ENCODE measurements at regions not wholly inside any gene's neighbourhood (a gene's known extent, or its start where the extent isn't known, plus 50 kb on each side); places are given as distances from the start of the nearest gene placed in this dataset.

- no peak overlapping the region for H3K4me2 ChIP-seq (ENCODE audit: low read length)
- no peaks in the 10 kb centered on the region for H3K9me3 ChIP-seq (ENCODE audit: insufficient read depth, low read length)
- no peak overlapping the region for H3K9ac ChIP-seq (ENCODE audit: low read length)
- H3K27ac ChIP-seq (ENCODE audit: low read length): no peak overlapping the region
- H3K27me3 ChIP-seq (ENCODE audit: low read depth, low read length): no peaks in the 10 kb centered on the region
- H3K36me3 ChIP-seq (replicated peaks; ENCODE audit: low read depth, low read length): no peaks in the 10 kb centered on the region
- no peaks in the 10 kb centered on the region for H4K20me1 ChIP-seq (ENCODE audit: insufficient read depth, low read length)
- H2AFZ ChIP-seq (ENCODE audit: low read depth, low read length): no peak overlapping the region
- H3K4me3 ChIP-seq (ENCODE audit: low read length): no peak overlapping the region
- TF ChIP-seq EZH2phosphoT487 (IDR thresholded peaks at IDR 0.05; ENCODE audit: low read depth): no peak
- TF ChIP-seq, protein P1, sequence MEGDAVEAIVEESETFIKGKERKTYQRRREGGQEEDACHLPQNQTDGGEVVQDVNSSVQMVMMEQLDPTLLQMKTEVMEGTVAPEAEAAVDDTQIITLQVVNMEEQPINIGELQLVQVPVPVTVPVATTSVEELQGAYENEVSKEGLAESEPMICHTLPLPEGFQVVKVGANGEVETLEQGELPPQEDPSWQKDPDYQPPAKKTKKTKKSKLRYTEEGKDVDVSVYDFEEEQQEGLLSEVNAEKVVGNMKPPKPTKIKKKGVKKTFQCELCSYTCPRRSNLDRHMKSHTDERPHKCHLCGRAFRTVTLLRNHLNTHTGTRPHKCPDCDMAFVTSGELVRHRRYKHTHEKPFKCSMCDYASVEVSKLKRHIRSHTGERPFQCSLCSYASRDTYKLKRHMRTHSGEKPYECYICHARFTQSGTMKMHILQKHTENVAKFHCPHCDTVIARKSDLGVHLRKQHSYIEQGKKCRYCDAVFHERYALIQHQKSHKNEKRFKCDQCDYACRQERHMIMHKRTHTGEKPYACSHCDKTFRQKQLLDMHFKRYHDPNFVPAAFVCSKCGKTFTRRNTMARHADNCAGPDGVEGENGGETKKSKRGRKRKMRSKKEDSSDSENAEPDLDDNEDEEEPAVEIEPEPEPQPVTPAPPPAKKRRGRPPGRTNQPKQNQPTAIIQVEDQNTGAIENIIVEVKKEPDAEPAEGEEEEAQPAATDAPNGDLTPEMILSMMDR (IDR thresholded peaks at IDR 0.05; ENCODE audit: low read depth, low read length): no peak
- H3K4me1 ChIP-seq (ENCODE audit: low read length): no peaks in the 10 kb centered on the region
- H3K79me2 ChIP-seq (ENCODE audit: low read length): no peaks in the 10 kb centered on the region
These were observed 322.1 kb downstream of the PYDC2 start for GRCh38 chr3:191783024-191783423.

GRCh38 chr3:191790934-191791333 is 330.0 kb downstream of the PYDC2 start:
- 0 out of 2 replicates have a peak, but pooled peaks cover 4% of the 10 kb centered on the region for H3K9me3 ChIP-seq (ENCODE audit: insufficient read depth, low read length)
- no peaks in the 10 kb centered on the region for H3K36me3 ChIP-seq (replicated peaks; ENCODE audit: low read depth, low read length)
- no peak overlapping the region for H3K27ac ChIP-seq (ENCODE audit: low read length)
- no peaks in the 10 kb centered on the region for H4K20me1 ChIP-seq (ENCODE audit: insufficient read depth, low read length)
- no peak overlapping the region for H2AFZ ChIP-seq (ENCODE audit: low read depth, low read length)
- H3K9ac ChIP-seq (ENCODE audit: low read length): no peak overlapping the region
- no peak overlapping the region for H3K4me2 ChIP-seq (ENCODE audit: low read length)
- H3K79me2 ChIP-seq (ENCODE audit: low read length): no peaks in the 10 kb centered on the region
- TF ChIP-seq, protein P1 (IDR thresholded peaks at IDR 0.05; ENCODE audit: low read depth, low read length): no peak
- no peak for TF ChIP-seq EZH2phosphoT487 (IDR thresholded peaks at IDR 0.05; ENCODE audit: low read depth)
- no peaks in the 10 kb centered on the region for H3K27me3 ChIP-seq (ENCODE audit: low read depth, low read length)
- H3K4me1 ChIP-seq (ENCODE audit: low read length): no peaks in the 10 kb centered on the region
- no peak overlapping the region for H3K4me3 ChIP-seq (ENCODE audit: low read length)

GRCh38 chr3:191792580-191792979 is 331.6 kb downstream of the PYDC2 start:
- H3K27me3 ChIP-seq (ENCODE audit: low read depth, low read length): no peaks in the 10 kb centered on the region
- H3K79me2 ChIP-seq (ENCODE audit: low read length): no peaks in the 10 kb centered on the region
- no peak overlapping the region for H3K27ac ChIP-seq (ENCODE audit: low read length)
- H3K4me2 ChIP-seq (ENCODE audit: low read length): no peak overlapping the region
- H4K20me1 ChIP-seq (ENCODE audit: insufficient read depth, low read length): no peaks in the 10 kb centered on the region
- H2AFZ ChIP-seq (ENCODE audit: low read depth, low read length): no peak overlapping the region
- TF ChIP-seq EZH2phosphoT487 (IDR thresholded peaks at IDR 0.05; ENCODE audit: low read depth): no peak
- H3K9ac ChIP-seq (ENCODE audit: low read length): no peak overlapping the region
- no peak overlapping the region for H3K4me3 ChIP-seq (ENCODE audit: low read length)
- H3K9me3 ChIP-seq (ENCODE audit: insufficient read depth, low read length): 0 out of 2 replicates have a peak, but pooled peaks cover 4% of the 10 kb centered on the region
- no peaks in the 10 kb centered on the region for H3K36me3 ChIP-seq (replicated peaks; ENCODE audit: low read depth, low read length)
- H3K4me1 ChIP-seq (ENCODE audit: low read length): no peaks in the 10 kb centered on the region

DNA sequence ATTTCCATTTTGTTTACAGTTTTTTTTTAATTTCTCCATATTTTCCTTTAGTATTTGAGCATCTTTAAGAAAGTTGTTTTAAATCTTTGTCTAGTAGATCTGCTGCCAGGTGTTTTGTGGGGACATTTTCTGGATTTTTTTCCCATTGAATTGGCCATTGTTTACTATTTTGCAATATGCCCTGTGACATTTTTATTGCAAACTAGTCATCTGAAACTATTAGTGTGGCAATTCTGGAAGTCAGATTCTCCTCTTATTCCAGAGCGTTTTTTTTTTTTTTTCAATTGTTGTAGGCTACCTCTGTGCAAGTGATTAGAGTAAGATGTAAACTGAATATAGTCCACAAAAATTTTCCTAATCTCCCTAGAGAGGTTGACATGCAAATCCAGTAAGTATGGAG is 334.2 kb downstream of the PYDC2 start:
- Histone ChIP-seq H3K9ac (ENCODE audit: low read length) (no peak overlapping the region), H2AFZ (ENCODE audit: low read depth, low read length) (no peak overlapping the region), H3K9me3 (ENCODE audit: insufficient read depth, low read length) (0 out of 2 replicates have a peak, but pooled peaks cover 4% of the 10 kb centered on the region), H3K27me3 (ENCODE audit: low read depth, low read length) (no peaks in the 10 kb centered on the region), H3K4me2 (ENCODE audit: low read length) (no peak overlapping the region), H3K4me3 (ENCODE audit: low read length) (no peak overlapping the region), H3K36me3 (replicated peaks; ENCODE audit: low read depth, low read length) (no peaks in the 10 kb centered on the region), H3K79me2 (ENCODE audit: low read length) (no peaks in the 10 kb centered on the region), H4K20me1 (ENCODE audit: insufficient read depth, low read length) (no peaks in the 10 kb centered on the region), H3K4me1 (ENCODE audit: low read length) (no peaks in the 10 kb centered on the region), H3K27ac (ENCODE audit: low read length) (no peak overlapping the region)
- TF ChIP-seq, protein P1 (IDR thresholded peaks at IDR 0.05; ENCODE audit: low read depth, low read length): no peak
- no peak for TF ChIP-seq EZH2phosphoT487 (IDR thresholded peaks at IDR 0.05; ENCODE audit: low read depth)

Measured in OCI-LY3 (cell line).